SJCRH30 (cell line): ENCODE measurements at regions not wholly inside any gene's neighbourhood (a gene's known extent, or its start where the extent isn't known, plus 50 kb on each side); places are given as distances from the start of the nearest gene placed in this dataset.
"Not testable (repeated sequence)": the region's sequence is repeated elsewhere in the genome, so short reads cannot be mapped to it uniquely, and the experiment has no call there.

Experiments
- DNase-seq, 2 experiments: peaks; one replicate each; pipeline ENCODE4 v3.0.0-alpha.2; 2015 to 2020
- H3K27ac ChIP-seq: fragments of 250-450 bp; sonication (Bioruptor Pico); 2 replicates; pipeline ENCODE4 v1.5.1; 2020; ENCODE audit warnings: mild to moderate bottlenecking, moderate library complexity
- H3K27me3 ChIP-seq: fragments of 250-450 bp; sonication (Bioruptor Pico); 2 replicates; pipeline ENCODE4 v1.5.1; 2020; ENCODE audit warnings: mild to moderate bottlenecking, moderate library complexity
- H3K36me3 ChIP-seq: fragments of 250-450 bp; sonication (Bioruptor Pico); 2 replicates; pipeline ENCODE4 v1.5.1; 2020; ENCODE audit warnings: mild to moderate bottlenecking, moderate library complexity
- H3K4me1 ChIP-seq: fragments of 250-450 bp; sonication (Bioruptor Pico); 2 replicates; pipeline ENCODE4 v1.5.1; 2020; ENCODE audit warnings: mild to moderate bottlenecking, moderate library complexity
- H3K4me3 ChIP-seq: fragments of 250-450 bp; sonication (Bioruptor Pico); 2 replicates; pipeline ENCODE4 v1.5.1; 2020; ENCODE audit warnings: mild to moderate bottlenecking, moderate library complexity
- H3K9me3 ChIP-seq: fragments of 250-450 bp; sonication (Bioruptor Pico); replicated peaks from 2 replicates; pipeline ENCODE4 v1.5.1; 2020; ENCODE audit warnings: mild to moderate bottlenecking, moderate library complexity

DNA sequence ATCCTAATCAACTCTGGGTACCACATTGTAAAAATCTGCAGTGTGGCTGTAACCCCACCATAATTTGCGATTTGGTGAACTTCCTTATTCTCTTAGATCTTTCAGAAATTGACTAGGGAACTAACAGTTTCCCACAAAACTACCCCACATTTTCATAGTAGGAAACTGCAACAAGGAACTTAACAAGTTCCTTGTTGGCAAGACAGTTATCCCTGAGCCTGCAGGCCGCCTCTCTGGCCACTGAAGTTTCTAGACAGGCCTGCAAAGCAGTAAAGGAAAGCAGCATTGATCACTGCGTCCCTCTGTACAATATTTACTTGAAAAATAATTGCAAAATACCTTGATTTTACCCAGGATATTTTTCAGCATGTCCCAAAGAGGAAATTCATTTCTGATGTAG lies 372.9 kb downstream of the ANAPC1 start:
- H3K9me3 ChIP-seq: not testable (repeated sequence)

DNA sequence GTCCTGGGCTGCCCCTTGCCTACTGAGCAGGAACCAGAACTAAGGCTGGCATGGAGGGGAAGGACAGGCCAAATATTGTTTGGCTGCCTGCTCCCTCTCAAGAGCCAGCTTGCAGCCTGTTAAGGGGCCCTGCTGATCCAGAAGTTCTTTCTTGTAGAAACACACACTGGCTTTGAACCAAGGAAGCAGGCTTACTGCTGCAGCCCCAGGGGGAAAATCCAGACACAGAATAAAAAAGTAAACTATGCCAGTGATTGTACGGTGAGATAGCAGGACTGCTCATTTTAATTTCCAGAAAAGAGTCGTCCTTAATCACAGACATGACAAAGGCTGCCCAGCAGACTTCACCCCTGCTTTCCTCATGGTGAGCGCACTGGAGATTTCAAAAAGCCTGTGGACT lies 371.6 kb downstream of the ANAPC1 start:
- not testable (repeated sequence) for H3K27me3 ChIP-seq

More for the DNA sequence above, 372.9 kb downstream of the ANAPC1 start:
- not testable (repeated sequence) for H3K4me3 ChIP-seq, DNase-seq, H3K36me3 ChIP-seq, H3K27me3 ChIP-seq, H3K4me1 ChIP-seq, H3K27ac ChIP-seq

DNA sequence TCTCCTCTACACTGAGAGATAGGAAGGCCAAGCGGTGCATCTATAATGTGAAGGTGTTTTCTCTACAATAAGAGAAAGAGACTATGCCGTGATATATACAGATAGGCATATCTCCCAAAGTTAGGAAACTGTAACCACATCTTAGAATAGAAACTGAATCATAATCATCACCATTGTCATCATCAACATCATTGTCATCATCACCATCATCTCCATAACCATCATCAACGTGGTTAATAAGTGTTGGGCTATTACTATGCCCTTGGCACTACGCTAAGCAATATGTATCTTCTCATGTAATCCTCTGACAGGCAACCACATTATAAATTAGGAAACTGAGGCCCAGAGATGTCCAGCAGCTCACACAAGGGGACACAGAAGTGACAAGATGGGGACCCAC lies 369.9 kb downstream of the ANAPC1 start:
- H3K36me3 ChIP-seq, H3K27ac ChIP-seq, H3K27me3 ChIP-seq, H3K4me1 ChIP-seq, DNase-seq, H3K9me3 ChIP-seq, H3K4me3 ChIP-seq: not testable (repeated sequence)

More for the DNA sequence above, 371.6 kb downstream of the ANAPC1 start:
- not testable (repeated sequence) for DNase-seq, H3K4me1 ChIP-seq, H3K27ac ChIP-seq, H3K9me3 ChIP-seq, H3K4me3 ChIP-seq, H3K36me3 ChIP-seq

DNA sequence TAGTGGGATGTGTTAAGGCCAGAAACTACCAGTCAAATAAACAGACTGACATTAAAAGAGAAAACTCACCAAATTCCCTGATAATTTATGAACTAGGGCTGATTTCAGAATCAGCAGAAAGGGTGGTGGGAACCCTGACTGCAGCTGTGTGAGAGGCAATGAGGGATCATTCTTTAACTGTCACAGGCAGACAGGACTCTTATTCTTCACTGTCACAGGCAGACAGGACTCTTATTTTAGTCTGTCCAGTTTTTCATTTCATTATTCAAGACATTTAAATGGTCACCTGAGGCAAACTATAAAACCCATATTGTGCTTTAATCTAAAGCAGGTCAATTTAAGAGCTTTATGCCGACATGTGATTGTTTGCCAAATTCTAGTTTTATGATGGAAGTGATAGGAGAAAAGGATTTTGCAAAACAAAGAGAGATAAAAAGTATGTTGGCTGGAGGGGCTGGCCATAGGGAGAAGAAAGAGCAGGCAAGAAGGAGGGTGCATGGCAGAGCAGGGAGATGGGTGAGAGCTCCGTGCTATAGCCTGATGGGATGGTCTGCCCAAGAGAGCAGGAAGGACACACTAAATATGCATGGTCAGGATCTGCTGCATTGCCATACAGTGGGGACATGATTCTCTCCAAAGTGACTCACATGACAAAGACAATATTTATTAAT lies 366.8 kb downstream of the ANAPC1 start:
- not testable (repeated sequence) for H3K36me3 ChIP-seq, H3K4me3 ChIP-seq, H3K27me3 ChIP-seq, H3K4me1 ChIP-seq, H3K27ac ChIP-seq, H3K9me3 ChIP-seq, DNase-seq

DNA sequence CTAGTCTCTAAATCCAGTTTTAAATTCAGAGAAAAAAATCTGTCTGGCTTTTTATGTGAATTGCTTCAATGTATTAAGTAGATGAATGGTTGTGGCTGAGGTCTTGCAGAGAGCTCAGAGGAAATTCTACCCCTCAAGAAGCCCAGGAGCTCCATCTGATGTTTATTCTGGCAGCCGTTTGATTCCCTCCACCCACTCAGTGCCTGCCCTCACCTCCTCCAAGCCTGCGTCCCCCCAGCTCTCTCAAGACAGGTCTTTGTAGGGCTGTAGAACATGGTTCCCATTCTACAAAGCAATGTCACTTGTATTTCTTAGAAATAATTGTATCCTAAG lies 366.3 kb downstream of the ANAPC1 start:
- H3K4me3 ChIP-seq, H3K27me3 ChIP-seq, H3K27ac ChIP-seq, H3K9me3 ChIP-seq, DNase-seq, H3K4me1 ChIP-seq, H3K36me3 ChIP-seq: not testable (repeated sequence)

DNA sequence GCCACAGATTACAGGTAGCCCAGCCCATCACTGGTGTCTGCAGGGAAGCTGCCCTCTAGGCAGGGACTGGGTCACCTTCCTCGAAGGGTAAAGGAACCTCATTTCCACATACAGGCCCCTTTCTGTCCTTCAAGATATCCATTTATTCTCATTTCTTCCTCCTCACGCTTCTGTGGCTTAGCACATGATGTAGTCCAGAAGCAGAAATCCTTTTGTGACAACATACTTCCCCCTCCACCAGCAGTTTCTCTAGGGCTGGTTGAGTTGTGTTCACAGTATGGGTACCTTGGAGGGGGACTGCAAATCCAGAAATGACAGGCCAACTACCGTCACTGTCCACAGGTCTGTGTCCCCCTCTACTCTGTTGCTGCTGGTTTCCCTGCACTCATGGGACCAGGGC lies 364.9 kb downstream of the ANAPC1 start:
- no peaks in the 10 kb centered on the region for H3K9me3 ChIP-seq
- H3K4me1 ChIP-seq: no peaks in the 10 kb centered on the region
- no peak overlapping the region for H3K27ac ChIP-seq
- H3K27me3 ChIP-seq: peaks cover 8% of the 10 kb centered on the region; the same call in 1 of the 2 replicates
- no peak for DNase-seq
- no peaks in the 10 kb centered on the region for H3K36me3 ChIP-seq
- H3K4me3 ChIP-seq: no peak overlapping the region

DNA sequence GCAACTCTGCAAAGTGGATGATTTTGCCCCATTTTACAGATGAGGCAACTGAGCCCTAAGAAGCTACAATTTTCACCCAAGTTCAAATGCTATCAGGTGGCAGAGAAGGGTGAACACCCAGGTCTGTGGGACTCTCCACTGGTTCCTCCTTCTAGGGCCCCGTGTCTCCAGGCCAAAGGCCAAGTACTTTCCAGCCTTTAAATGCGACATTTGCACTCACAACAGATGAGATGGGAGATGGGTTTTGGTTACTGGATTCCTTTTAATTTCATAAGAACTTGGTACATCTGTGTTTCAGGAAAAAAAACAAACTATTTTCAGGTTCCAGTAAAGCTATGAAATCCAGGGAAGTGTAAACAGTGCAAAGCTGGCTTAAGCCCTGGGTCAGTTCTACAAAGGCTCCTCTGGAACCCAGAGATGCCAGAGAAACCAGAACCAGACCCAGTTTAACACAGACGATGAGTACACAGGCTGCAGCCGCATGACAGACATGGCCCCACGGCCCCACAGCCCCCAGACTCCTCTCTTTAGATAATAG lies 361.7 kb downstream of the ANAPC1 start:
- H3K9me3 ChIP-seq: no peaks in the 10 kb centered on the region
- no peak overlapping the region for H3K27ac ChIP-seq
- no peaks in the 10 kb centered on the region for H3K36me3 ChIP-seq
- H3K4me1 ChIP-seq: no peaks in the 10 kb centered on the region
- no peak overlapping the region for H3K4me3 ChIP-seq
- peaks cover 8% of the 10 kb centered on the region; the same call in 1 of the 2 replicates for H3K27me3 ChIP-seq
- no peak for DNase-seq

DNA sequence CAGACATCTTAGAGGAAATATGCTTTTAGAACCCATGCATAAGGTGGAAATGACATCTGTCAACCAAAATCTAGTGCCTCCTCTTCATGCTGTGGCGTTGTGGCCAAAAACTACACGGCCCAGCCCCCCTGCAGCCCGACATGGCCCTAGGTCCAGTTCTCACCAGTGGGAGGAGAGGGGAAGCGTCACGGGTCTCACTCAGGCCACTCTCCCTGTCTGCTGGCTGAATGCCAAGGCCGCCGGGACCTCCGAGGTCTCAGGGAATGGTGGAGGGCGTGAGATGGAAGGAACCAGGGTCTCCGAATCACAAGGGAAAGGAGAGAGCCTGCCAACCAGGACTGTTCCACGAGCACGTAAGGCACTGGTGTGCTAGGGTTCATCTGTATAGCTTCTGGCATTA lies 361.0 kb downstream of the ANAPC1 start:
- DNase-seq: peak in 1 of 2 experiments; percentile 16
- Histone ChIP-seq H3K4me1 (no peaks in the 10 kb centered on the region), H3K27me3 (peaks cover 8% of the 10 kb centered on the region; the same call in 1 of the 2 replicates), H3K27ac (no peak overlapping the region), H3K36me3 (no peaks in the 10 kb centered on the region), H3K4me3 (no peak overlapping the region), H3K9me3 (no peaks in the 10 kb centered on the region)

DNA sequence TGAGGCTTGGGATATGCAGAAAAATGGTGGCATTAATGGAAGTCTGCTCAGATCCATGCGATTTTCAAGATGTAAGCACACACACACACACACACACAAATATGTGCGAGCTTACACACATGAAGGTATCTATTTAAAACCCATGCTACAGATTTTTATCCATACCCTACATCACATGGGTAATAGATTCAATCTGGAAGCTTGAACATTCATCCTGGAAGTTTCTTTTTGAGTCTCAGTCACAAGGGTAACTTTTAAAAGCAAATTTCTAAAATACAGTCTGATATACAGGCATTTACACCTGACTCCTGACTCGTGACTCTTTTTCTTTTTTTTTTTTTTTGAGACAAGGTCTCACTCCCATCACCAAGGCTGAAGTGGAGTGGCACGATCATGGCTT lies 359.0 kb downstream of the ANAPC1 start:
- H3K9me3 ChIP-seq, H3K4me3 ChIP-seq, H3K4me1 ChIP-seq, H3K27me3 ChIP-seq, H3K27ac ChIP-seq, DNase-seq, H3K36me3 ChIP-seq: not testable (repeated sequence)

DNA sequence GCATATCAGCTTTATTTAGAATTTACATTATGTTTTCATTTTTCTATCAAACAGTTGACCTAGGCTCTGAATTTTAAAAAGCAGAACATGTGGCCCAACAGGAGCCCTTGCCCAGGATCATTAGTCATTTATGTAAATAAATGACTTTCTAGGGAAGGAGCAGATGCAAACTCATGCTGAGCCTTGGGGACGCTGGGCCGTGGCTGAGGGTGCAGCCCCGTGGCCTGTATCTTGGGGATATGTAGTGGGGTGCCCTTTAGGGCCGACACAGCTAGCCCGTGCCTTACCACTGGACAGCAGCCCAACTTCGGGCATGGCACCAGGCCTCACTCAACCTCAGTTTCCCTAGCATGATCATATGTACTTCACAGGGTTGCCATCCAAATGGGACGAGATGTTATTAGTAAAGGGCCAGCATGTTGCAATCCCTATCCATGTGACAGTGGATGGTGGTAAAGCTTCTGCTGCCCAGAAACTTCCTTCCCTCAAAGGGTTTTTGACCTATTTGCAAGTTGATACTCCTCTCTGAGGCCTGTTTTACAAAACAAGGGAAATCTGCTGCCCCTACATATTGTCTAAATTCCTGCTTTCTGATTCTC lies 357.9 kb downstream of the ANAPC1 start:
- H3K27ac ChIP-seq, H3K36me3 ChIP-seq, H3K27me3 ChIP-seq, H3K4me3 ChIP-seq, H3K9me3 ChIP-seq, H3K4me1 ChIP-seq, DNase-seq: not testable (repeated sequence)

DNA sequence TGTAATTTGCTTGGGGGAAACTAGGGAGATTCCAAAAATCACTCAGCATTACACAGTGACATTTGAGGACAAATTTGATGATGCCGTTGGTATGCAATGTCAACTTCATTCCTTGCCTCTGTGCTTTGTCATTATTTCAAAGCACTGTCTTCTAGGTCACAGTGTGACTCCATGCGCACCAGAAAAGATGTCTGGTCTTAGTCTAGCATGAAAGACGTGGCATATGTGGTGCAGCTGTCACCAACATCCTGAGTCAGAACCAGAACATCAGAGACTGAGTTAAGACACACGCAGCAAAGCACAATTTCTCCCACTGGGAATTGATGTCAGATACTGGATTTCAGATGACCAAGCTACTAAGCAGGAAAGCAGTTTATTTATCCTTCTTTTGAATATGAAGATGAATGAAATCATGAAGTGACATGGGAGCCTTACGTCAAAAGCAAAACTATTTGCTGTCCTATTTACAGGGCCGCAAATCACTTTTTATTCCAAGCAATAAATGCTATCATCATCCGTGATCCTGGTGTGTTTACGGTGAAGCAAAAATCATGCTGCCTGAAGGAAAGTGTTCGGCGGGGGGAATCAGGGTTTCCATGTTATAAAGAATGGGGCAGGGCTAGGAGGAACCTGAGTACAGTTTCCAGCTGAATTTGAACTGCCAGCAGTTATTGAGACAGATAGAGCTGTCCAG lies 356.1 kb downstream of the ANAPC1 start:
- H3K4me3 ChIP-seq, H3K27ac ChIP-seq, H3K4me1 ChIP-seq, H3K36me3 ChIP-seq, H3K9me3 ChIP-seq, DNase-seq, H3K27me3 ChIP-seq: not testable (repeated sequence)

DNA sequence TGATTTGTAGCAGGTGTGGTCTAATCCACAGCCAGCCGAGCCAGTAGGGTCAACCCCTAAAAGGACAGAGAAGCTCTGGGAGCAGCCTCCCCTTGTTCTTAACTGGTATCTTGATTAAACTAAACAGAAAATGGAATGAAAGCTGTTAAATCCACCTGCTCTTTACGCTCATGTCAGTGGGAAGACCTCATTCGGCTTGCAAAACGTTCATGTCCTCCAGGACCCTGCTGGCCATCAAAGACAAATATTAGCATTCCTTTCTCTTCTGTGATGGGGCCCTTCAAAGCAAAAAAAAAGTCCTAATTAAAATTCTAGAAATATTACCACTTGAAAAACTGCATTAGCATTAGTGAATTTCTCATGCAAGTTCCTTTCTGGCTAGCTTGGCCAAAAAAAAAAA lies 355.0 kb downstream of the ANAPC1 start:
- H3K27ac ChIP-seq, H3K4me1 ChIP-seq, H3K36me3 ChIP-seq, H3K27me3 ChIP-seq, DNase-seq, H3K4me3 ChIP-seq, H3K9me3 ChIP-seq: not testable (repeated sequence)

DNA sequence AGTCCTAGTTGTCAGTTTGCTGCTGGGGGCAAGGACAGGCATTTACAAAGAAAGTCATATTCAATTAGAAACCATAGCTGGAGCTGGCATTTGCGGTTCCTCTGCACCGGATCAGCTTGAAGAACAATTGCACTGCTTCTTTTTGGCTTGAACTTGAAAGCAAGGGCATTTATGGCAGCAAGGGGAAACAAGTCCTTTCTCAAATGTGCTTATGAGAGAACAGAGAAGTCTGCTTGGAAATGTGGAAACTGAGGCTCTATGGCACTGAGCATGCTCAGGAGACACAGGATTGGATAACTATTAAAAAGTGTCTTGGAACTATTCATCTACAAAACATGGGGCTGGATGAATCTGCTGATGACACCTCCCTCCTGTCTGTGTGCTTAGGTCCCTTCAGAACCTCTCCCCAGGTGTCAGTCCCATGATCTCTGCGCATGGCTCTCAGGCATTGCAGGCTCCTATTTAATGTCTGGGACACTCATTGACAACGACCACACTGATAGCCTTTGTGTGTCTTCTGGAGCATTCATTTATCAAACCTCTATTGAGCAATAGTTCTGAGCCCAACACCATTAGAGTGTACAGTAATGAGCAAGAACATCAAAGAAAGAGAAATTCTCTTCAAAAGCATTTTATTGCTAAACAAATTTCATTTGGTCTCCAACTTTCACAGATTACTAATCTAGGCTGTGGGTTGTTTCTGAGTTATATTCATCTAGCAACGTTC lies 353.6 kb downstream of the ANAPC1 start:
- DNase-seq, H3K27ac ChIP-seq, H3K9me3 ChIP-seq, H3K36me3 ChIP-seq, H3K4me1 ChIP-seq, H3K27me3 ChIP-seq, H3K4me3 ChIP-seq: not testable (repeated sequence)

DNA sequence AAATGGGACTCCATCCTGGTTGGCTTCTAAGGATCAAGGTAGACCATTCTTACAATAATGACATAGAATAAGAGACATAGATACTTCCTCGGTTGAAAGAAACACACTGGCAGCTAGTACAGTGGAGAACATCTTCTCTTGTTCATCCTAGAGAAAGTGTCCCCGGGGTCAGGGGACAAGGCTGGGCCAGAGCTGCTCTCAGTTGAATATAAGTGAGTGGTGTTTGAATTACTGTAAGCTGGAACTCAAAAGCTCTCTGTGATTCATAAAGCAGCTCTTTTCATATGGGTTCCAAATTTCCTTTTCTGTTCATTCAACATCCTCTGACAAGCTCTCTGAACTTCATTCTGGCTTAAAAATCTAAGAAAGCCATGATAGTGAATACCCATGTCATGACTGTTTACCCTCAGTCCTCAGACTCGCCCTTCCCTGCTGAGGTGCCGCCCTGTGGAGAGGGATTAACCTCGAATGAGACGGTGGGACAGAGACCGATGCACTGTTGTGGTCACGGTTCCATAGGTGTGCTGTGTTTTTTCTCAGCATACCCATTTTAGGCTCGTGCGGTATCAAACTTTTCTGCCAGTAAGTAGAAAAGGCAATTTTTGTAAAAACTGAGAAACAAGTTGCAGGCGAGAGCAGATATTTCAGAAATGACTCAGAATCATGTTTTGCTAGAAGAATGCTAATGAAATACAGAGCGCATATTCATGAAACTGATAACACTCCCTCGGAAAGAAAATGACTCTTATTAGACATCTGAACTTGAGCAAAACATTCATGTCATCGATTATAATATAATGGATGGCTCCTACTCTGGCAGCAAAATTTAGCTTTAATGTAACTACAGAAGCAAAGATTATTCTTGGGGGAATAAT lies 351.1 kb downstream of the ANAPC1 start:
- not testable (repeated sequence) for H3K27ac ChIP-seq

More for the DNA sequence above, 351.1 kb downstream of the ANAPC1 start:
- H3K36me3 ChIP-seq, DNase-seq, H3K9me3 ChIP-seq, H3K4me3 ChIP-seq, H3K27me3 ChIP-seq: not testable (repeated sequence)
- H3K4me1 ChIP-seq: peaks cover 10% of the 10 kb centered on the region
